ENCODE measurements at regions not wholly inside any gene's neighbourhood (a gene's known extent, or its start where the extent isn't known, plus 50 kb on each side); places are given as distances from the start of the nearest gene placed in this dataset.

DNA sequence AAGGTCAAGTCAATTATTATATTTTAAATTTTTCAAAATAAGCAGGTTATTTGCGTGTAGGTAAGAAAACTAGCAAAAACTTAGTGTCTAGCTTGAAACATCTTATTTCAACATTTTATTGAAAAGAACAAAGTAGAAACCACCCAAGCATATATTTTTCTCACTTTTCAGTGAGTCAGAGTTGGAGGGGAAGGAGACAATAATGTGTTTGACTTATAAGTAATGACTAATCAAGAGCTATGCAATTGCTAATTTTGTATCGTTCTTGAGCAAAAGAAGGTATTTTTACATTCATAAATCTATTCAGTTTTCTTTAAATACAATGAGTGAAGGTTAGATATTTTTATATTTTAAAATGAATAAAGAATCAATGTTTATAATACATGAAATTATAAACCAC lies 54.4 kb upstream of the P2RY1 start:
- no peak for DNase-seq

DNA sequence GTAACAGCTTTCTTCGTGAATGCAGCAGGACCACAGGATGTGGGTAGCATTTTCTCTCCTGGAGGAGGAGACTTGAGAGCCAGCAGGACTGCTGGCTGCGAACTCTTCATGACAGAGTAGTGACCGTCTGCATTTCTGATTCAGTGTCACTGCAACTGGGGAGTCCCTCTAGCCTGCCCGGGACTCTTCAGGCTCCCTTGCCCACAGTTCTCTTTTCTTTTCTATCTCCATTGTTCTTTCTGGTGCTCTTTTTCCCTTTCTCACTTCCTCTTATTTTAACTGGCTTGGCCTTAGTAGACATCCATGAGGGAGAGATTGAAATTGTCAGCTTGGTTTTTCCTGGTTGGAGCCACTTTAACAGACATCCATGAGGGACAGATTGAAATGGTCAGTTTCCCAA lies 49.9 kb upstream of the P2RY1 start:
- no peak for DNase-seq
